ENCODE measurements at regions not wholly inside any gene's neighbourhood (a gene's known extent, or its start where the extent isn't known, plus 50 kb on each side); places are given as distances from the start of the nearest gene placed in this dataset.

DNA sequence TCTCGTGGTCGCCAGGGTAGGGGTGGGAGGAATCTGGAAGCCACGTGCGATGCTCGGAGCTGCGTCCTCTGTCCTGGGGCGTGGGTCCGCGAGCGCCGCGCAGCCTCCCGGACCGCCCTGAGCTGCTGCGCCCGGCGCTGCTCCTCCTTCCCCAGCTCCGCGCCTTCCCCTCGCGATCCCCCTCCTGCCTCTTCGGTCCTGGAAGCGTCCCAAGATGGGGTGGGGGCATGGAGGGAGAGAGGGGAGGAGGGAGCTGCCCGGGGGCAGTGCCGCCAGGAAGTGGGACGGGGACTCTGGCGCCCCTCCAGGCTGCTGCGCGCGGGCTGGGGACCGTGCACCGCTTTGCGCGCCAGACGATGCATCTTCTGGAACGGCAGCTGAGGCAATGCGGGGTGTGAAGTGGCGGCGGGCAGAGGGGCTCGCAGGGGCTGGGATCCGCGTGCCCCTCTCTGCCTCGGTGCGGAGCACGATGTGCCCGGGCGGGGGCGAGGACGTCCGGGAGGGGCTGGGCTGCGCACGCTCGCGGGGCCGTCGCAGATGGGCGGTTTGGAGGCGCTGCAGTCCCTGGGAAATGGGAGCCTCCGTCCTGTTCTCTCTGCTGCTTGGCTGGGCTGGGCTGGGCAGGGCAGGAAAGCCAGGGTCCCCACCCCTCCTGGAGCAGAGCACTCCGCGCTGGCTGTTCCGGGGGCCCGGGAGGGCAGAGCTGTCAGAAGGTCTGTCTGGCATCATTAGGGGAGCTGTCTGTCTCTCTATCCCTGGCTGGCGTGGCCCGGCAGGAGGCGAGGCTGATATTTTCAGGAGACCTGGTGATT is 388.0 kb downstream of the SEC14L1 start (continued):
- TF ChIP-seq, protein P1, sequence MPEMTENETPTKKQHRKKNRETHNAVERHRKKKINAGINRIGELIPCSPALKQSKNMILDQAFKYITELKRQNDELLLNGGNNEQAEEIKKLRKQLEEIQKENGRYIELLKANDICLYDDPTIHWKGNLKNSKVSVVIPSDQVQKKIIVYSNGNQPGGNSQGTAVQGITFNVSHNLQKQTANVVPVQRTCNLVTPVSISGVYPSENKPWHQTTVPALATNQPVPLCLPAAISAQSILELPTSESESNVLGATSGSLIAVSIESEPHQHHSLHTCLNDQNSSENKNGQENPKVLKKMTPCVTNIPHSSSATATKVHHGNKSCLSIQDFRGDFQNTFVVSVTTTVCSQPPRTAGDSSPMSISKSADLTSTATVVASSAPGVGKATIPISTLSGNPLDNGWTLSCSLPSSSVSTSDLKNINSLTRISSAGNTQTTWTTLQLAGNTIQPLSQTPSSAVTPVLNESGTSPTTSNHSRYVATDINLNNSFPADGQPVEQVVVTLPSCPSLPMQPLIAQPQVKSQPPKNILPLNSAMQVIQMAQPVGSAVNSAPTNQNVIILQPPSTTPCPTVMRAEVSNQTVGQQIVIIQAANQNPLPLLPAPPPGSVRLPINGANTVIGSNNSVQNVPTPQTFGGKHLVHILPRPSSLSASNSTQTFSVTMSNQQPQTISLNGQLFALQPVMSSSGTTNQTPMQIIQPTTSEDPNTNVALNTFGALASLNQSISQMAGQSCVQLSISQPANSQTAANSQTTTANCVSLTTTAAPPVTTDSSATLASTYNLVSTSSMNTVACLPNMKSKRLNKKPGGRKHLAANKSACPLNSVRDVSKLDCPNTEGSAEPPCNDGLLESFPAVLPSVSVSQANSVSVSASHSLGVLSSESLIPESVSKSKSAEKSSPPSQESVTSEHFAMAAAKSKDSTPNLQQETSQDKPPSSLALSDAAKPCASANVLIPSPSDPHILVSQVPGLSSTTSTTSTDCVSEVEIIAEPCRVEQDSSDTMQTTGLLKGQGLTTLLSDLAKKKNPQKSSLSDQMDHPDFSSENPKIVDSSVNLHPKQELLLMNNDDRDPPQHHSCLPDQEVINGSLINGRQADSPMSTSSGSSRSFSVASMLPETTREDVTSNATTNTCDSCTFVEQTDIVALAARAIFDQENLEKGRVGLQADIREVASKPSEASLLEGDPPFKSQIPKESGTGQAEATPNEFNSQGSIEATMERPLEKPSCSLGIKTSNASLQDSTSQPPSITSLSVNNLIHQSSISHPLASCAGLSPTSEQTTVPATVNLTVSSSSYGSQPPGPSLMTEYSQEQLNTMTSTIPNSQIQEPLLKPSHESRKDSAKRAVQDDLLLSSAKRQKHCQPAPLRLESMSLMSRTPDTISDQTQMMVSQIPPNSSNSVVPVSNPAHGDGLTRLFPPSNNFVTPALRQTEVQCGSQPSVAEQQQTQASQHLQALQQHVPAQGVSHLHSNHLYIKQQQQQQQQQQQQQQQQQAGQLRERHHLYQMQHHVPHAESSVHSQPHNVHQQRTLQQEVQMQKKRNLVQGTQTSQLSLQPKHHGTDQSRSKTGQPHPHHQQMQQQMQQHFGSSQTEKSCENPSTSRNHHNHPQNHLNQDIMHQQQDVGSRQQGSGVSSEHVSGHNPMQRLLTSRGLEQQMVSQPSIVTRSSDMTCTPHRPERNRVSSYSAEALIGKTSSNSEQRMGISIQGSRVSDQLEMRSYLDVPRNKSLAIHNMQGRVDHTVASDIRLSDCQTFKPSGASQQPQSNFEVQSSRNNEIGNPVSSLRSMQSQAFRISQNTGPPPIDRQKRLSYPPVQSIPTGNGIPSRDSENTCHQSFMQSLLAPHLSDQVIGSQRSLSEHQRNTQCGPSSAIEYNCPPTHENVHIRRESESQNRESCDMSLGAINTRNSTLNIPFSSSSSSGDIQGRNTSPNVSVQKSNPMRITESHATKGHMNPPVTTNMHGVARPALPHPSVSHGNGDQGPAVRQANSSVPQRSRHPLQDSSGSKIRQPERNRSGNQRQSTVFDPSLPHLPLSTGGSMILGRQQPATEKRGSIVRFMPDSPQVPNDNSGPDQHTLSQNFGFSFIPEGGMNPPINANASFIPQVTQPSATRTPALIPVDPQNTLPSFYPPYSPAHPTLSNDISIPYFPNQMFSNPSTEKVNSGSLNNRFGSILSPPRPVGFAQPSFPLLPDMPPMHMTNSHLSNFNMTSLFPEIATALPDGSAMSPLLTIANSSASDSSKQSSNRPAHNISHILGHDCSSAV (CRISPR knock-in tag; IDR thresholded peaks at IDR 0.05; ENCODE audit: borderline replicate concordance): no peak
- no peak for TF ChIP-seq HNRNPH1 (optimal IDR thresholded peaks at IDR 0.05; ENCODE audit: low read depth, low read length)
- TF ChIP-seq ELF1 (CRISPR knock-in tag; IDR thresholded peaks at IDR 0.05): peak; percentile 41; the same call in 1 of the 2 replicates
- TF ChIP-seq PAX8 (CRISPR knock-in tag; IDR thresholded peaks at IDR 0.05; ENCODE audit: borderline replicate concordance): no peak
- TF ChIP-seq, protein P2, sequence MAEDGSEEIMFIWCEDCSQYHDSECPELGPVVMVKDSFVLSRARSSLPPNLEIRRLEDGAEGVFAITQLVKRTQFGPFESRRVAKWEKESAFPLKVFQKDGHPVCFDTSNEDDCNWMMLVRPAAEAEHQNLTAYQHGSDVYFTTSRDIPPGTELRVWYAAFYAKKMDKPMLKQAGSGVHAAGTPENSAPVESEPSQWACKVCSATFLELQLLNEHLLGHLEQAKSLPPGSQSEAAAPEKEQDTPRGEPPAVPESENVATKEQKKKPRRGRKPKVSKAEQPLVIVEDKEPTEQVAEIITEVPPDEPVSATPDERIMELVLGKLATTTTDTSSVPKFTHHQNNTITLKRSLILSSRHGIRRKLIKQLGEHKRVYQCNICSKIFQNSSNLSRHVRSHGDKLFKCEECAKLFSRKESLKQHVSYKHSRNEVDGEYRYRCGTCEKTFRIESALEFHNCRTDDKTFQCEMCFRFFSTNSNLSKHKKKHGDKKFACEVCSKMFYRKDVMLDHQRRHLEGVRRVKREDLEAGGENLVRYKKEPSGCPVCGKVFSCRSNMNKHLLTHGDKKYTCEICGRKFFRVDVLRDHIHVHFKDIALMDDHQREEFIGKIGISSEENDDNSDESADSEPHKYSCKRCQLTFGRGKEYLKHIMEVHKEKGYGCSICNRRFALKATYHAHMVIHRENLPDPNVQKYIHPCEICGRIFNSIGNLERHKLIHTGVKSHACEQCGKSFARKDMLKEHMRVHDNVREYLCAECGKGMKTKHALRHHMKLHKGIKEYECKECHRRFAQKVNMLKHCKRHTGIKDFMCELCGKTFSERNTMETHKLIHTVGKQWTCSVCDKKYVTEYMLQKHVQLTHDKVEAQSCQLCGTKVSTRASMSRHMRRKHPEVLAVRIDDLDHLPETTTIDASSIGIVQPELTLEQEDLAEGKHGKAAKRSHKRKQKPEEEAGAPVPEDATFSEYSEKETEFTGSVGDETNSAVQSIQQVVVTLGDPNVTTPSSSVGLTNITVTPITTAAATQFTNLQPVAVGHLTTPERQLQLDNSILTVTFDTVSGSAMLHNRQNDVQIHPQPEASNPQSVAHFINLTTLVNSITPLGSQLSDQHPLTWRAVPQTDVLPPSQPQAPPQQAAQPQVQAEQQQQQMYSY (CRISPR knock-in tag; IDR thresholded peaks at IDR 0.05): no peak
- no peak for TF ChIP-seq ZNF709 (CRISPR knock-in tag; IDR thresholded peaks at IDR 0.05)
- TF ChIP-seq, protein P3, sequence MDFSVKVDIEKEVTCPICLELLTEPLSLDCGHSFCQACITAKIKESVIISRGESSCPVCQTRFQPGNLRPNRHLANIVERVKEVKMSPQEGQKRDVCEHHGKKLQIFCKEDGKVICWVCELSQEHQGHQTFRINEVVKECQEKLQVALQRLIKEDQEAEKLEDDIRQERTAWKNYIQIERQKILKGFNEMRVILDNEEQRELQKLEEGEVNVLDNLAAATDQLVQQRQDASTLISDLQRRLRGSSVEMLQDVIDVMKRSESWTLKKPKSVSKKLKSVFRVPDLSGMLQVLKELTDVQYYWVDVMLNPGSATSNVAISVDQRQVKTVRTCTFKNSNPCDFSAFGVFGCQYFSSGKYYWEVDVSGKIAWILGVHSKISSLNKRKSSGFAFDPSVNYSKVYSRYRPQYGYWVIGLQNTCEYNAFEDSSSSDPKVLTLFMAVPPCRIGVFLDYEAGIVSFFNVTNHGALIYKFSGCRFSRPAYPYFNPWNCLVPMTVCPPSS (IDR thresholded peaks at IDR 0.05): no peak
- TF ChIP-seq POLR2G (IDR thresholded peaks at IDR 0.05; ENCODE audit: low read depth, low read length): no peak
- TF ChIP-seq ZSCAN20 (CRISPR knock-in tag; IDR thresholded peaks at IDR 0.05; ENCODE audit: borderline replicate concordance): no peak
- no peak for TF ChIP-seq ZNF83 (CRISPR knock-in tag; IDR thresholded peaks at IDR 0.05; ENCODE audit: borderline replicate concordance)
- no peak for TF ChIP-seq KLF16 (CRISPR knock-in tag; IDR thresholded peaks at IDR 0.05)
- TF ChIP-seq ZNF350 (CRISPR knock-in tag; IDR thresholded peaks at IDR 0.05; ENCODE audit: borderline replicate concordance, low read depth): 0 out of 2 replicates have a peak, but pooled peaks have one; percentile 31
- no peak for TF ChIP-seq BRCA1 (CRISPR knock-in tag; IDR thresholded peaks at IDR 0.05)
- TF ChIP-seq PCBP2 (optimal IDR thresholded peaks at IDR 0.05; ENCODE audit: low read depth, low read length, poor library complexity, severe bottlenecking): no peak

Data from HepG2 (cell line).